HT-29 (cell line): ENCODE measurements at regions not wholly inside any gene's neighbourhood (a gene's known extent, or its start where the extent isn't known, plus 50 kb on each side); places are given as distances from the start of the nearest gene placed in this dataset.
A peak's percentile ranks its signal among the peaks of the same experiment; 100 is the strongest.

Experiments used
- DNase-seq: peaks from one replicate; pipeline ENCODE4 v3.0.0-alpha.2; 2015; ENCODE audit warnings: low spot score

- DNase-seq, result no peak
Observed at GRCh38 chrX:69110116-69110530, 55.1 kb downstream of the PJA1 start.

GRCh38 chrX:69109706-69110105, 55.5 kb downstream of the PJA1 start:
- peak; percentile 20 for DNase-seq

- DNase-seq, result no peak
Observed at GRCh38 chrX:69109036-69109663, 56.1 kb downstream of the PJA1 start.

DNA sequence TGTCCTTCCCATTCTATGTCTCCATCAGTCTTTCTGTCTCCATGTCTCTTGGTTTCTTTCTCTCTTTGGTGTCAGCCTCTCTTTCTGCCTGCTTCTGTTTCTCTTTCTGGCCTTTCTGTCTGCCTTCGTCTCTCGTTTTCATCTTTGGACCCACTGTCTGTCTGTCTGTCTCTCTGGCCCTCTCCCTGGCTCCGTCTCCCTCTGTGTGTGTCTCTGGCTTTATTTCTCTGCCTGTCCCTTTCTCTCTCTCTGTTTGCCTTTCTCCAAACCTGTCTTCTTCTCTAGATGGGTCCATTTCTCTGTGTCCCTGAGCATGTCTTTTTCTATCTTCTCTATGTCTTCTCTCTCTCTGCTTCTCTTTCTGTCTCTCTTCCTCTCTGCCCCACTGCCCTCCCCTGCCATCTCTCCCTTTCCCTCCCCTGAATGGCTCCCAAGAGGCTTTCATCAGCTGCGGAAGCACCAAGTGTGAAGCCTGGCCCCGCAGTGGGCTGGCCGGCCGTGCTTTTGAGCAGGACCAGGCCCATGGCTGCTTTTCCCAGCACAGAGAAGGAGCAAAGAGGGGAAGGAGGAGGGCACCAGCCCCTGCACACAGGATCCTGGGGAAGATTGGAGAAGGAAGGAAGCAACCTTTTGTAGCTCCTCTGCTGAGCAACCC, 57.4 kb downstream of the PJA1 start:
- DNase-seq, result no peak

DNA sequence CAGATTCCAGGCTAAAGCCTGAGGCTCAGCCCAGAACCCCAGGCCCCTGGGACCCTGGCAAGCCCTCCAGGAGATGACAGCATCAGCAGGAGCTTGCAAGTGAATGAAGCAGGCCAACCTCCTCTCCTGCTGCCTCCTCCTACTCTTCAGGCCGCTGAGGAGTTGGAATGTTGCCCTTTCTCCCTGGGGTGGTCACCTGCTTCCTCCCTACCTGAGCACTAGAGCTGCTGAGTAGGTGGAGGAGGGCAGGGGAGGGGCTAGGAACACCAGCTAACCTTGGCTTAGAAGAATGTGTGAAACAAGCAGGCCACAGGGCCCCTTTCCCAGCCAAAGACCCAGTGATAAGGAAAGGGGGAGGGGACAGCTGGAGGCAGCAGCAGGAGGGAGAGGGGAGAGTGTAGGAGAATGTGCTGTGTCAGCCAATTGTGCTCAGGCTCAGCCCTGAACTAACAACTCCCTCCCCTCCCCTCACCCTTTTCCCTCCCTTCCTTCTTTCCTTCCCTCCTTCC, 58.0 kb downstream of the PJA1 start:
- DNase-seq, result peak; percentile 38

DNA sequence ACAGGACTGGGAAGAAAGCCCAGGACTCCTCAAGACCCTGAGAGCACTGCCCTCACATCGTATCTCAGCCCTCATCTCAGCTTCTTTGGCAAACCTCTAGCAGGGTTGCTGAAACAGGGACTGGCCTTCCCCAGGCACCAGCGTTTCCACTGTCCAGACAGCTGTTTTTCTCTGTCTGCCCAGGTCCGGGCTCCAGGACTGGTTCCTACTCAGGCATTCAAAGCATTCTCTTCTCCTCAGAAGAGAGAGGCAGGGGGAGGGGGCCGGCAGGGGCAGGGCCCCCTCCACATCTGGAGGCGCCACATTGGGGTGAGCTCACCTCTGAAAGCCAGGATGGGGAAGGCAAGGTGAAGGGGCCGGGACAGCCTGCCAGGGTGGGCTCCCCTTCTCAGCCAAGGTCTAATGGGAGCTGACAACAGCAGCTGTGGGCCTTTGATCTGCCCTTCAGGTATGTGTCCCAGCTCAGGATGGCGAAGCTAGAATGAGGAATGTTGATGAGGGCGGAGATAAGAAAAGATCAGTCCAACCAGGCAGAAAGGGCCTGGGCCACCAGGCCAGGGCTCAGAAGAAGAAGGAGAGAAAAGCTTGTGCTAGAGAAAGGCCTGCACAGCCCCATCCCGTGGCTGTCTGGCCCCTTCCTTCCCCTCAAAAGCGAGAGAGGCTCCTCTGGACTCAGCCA, 60.4 kb downstream of the PJA1 start:
- DNase-seq, result peak; percentile 51

DNA sequence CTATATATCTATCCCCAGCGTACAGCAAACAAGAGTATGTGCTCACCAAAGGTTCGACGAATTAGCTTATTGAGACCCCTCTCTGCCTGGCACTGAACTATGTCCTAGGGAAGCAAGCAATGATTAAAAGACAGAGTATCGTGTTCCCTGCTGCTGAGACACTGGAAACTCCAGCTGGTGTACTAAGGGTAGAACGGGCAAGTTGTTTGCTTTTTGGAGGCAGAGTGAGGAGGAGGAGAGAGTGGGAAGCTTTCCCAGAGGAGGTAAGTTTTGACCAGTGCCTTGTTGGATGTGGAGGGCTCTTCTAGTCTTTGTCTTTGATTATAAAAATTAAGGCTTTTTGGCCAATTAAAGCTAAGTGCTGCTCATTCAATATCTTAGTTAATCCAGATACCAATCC, 61.7 kb downstream of the PJA1 start:
- no peak for DNase-seq

DNA sequence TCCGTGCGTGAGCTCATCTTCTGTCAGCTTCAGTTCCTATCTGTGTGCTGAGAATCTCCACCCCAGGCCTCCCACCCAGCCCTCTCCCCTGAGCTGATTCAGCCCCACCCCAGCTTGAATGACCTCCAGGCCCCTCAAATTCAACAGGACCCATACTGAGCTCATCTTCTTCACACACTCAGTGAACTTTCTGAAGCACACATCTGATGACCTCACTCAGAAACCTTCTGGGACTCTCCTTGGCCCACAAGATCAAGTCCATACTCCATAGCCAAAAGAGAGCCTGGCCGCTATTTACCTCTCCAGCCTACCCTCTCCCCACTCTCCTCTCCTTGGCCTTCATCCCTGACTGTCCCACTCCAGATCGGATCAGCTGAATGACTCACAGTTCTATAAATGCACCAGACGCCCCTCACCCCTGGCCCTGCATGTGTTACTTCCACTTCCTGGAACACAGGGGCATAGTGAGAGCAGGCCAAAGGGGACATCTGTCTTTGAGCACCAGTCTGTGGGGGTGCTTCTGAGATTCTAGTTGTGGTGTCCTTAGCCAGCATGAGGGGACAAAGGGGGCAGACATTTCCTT, 62.5 kb downstream of the PJA1 start:
- no peak for DNase-seq

DNA sequence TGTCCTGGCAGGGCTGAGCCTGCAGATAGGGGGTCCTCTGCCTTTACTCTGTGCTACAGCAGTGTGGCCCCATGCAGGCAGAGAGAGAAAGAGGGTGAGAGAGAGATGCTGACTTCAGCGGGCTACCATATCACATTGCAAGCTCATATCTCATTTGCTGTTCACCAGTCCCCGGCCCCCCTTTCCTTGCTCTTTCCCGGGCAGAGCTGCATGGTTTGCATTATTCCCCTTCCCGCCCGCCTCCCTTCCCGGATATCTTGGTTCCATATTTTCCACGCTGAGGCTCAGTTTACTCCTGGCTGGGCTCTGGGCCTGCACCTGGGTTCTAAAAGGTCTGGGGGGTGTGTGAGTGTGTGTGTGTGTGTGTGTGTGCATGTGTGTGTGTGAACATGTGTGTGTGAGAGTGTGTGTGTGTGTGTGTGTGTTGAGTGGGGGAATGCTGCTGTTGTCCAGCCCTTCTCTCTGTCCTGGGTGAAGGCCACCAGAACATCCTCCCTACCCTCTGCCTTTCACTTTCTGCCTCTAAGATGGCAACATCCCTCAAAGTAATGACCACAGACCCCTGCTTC, 63.5 kb downstream of the PJA1 start:
- DNase-seq, result no peak

DNA sequence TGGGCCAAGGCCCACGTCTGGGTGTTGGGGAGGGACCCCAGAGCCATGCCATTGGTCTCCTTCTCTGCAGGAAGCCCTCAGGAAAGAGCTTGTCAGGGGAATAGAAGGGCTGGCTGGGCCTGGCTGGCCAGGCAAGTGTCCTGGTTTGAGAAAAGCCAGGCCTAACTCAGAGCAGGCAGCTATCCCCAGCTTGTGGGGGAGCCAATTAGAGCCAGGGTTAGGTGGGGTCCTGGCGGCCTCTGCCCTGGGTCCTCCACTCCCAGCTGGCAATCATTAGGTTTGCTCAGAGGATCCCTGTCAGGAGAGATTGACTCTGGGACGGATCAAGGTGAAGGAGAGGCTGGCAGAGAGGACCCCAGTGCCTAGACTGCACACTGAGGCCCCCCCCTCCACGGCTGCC, 64.8 kb downstream of the PJA1 start:
- DNase-seq, result no peak

DNA sequence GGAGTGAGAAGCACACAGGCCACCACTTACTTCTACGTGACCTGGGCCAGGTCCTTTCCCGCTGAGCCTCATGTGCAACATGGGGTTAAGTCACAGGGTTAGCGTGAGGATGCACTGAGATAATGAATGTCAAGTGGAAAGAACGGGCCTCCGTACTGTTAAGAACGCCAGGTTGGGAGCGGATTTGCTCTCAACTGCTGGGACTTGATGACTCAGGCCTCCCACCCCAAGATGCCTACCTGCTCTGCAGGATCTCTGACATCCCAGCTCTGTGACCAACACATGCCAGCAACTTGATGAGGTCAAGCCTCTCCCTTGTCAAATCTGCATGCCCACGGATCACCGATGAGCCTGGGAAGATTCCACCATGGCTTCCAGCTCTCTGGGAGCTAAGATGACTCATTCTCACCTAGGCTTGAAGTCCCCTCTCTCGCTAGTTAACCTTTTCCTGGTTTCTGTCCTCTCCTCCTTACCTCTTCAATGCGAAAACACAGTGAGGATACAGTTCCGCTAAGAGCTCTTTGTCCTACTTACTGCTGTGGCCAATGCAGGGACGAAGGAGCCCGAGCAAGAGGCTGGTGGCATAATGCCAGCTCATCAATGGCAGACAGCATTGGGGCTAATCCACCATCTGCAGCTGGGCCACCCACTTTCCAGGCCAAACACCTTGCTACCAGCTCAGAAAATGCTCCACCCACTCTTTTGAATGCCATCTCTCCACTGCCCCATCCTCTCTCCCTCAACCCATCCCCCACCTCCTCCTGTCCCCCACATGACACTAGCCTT, 67.6 kb downstream of the PJA1 start:
- DNase-seq, result no peak

GRCh38 chrX:69096963-69097362, 68.3 kb downstream of the PJA1 start:
- DNase-seq, result no peak

DNA sequence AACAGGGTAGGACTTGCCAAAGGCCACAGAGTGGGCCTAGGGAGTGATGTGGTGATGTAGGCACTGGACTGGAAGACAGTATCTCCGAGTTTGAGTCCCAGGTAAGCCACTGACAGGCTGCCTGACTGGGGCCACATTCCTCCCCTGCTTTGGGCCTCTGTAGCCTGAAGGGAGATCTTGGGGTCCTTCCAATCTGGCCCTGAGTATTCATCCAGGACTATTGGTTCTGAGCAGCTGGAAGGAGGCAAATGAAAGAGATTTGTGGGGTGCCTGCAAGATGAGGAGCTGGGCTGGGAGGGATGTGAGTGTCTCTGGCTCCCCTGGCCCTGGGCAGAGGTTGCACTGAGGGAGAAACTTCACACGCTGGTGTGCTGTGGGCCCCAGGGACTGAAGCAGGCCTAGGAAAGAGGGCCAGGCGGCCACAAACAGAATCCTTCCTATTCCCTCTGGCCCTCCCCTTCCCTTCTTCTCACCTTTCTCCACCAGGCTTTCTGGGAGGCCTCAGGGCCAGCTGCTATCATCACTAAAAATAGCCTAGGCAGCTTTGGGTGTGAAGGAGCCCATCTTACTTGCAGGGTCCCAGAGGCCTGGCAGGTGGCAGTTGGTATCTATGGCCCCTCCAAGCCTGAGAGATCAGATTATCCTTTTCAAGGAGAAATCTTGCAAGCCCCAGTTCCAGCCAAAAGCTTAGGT, 70.1 kb downstream of the PJA1 start:
- no peak for DNase-seq

GRCh38 chrX:69093960-69094871, 71.0 kb downstream of the PJA1 start:
- peak; percentile 63 for DNase-seq

DNA sequence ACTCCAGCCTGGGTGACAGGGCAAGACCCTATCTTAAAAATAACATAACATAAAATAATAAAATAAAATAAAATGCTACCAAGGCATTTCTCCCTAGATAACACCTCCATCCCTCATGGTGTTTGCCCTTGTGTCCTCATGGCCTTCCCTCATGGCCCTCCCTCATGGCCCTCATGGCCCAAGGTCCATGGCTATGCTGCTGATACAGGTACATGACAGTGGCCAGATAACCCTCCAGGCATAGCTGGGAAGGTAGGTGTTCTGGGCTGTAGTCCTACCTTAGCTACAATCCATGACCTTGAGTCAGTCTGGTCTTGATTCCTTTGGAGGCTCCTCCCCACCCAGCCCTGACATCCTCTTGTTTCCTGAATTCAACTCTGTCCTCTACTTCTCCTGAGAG, 75.2 kb downstream of the PJA1 start:
- DNase-seq, result no peak

- no peak for DNase-seq
Observed at GRCh38 chrX:69089203-69089602, 76.0 kb downstream of the PJA1 start.

GRCh38 chrX:69088171-69088938, 76.9 kb downstream of the PJA1 start:
- DNase-seq, result no peak

DNA sequence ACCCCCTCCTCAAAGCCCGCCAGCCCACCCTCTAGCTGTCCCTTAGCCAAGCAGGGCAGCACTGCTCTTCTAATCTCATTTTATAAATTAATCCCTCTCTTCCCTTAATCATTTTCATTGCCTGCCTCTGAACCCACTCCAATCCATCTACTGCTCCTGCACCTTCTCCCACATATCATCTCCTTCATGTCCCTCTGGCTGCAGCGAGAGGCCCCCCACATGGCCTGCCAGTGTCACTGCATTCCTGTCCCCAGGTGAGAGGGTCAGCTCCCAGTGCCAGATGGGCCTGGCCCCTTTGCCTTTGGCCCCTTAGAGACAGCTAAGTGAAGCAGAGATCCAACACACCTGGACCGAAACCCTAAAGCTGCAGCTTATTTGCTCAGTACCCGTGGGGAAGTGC, 79.4 kb downstream of the PJA1 start:
- DNase-seq, result no peak

DNA sequence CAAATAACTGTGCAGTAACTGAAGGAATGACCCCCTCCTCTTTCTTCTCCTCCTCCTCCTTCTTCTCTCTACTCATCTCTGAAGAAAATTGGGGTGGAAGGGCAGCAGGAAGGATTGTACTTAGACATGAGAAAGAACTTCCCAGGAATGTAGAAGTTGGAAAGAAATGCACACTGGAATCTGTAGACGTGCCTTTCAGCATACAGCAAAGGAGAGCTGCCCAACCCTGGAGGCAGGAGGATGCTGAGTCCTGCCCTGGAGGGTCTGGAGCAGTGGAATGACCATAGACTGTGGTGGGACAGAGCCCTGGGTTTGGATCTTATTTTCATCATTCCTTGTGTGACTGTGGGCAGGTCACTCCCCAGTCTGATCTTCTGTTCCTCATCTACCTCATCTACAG, 80.1 kb downstream of the PJA1 start:
- DNase-seq, result no peak
